G401 (cell line): ENCODE measurements at regions not wholly inside any gene's neighbourhood (a gene's known extent, or its start where the extent isn't known, plus 50 kb on each side); places are given as distances from the start of the nearest gene placed in this dataset.

ENCODE experiments used
- DNase-seq: peaks from one replicate; pipeline ENCODE4 v3.0.0-alpha.2; 2015; ENCODE audit warnings: low spot score
- in situ Hi-C: cut with HindIII; loops from 2 replicates; pipeline ENCODE4 v1.10.0; 2016; ENCODE audit warnings: low sequenced_read_pairs, mixed read lengths

- no peak for DNase-seq
- in situ Hi-C loops: no loop called here
Observed at GRCh38 chr9:16090907-16091629, 538.2 kb downstream of the CCDC171 start.

GRCh38 chr9:16092142-16093091 lies 539.6 kb downstream of the CCDC171 start:
- DNase-seq: no peak
- in situ Hi-C loops: no loop called here

GRCh38 chr9:16098306-16098705 lies 545.5 kb downstream of the CCDC171 start:
- no peak for DNase-seq
- in situ Hi-C loops: no loop called here

GRCh38 chr9:16099732-16100536 lies 547.1 kb downstream of the CCDC171 start:
- no peak for DNase-seq
- in situ Hi-C loops: no loop called here

GRCh38 chr9:16100537-16101091 lies 547.8 kb downstream of the CCDC171 start:
- no peak for DNase-seq
- in situ Hi-C loops: no loop called here

- DNase-seq: no peak
- in situ Hi-C loops: no loop called here
Observed at GRCh38 chr9:16102154-16102553, 549.3 kb downstream of the CCDC171 start.

- in situ Hi-C loops: no loop called here
- no peak for DNase-seq
Observed at GRCh38 chr9:16103620-16104397, 551.0 kb downstream of the CCDC171 start.

GRCh38 chr9:16105168-16106020 lies 552.6 kb downstream of the CCDC171 start:
- DNase-seq: no peak
- in situ Hi-C loops: no loop called here

- in situ Hi-C loops: no loop called here
- no peak for DNase-seq
Observed at GRCh38 chr9:16106021-16106571, 553.3 kb downstream of the CCDC171 start.

GRCh38 chr9:16112116-16112515 lies 559.3 kb downstream of the CCDC171 start:
- DNase-seq: no peak
- in situ Hi-C loops: no loop called here

GRCh38 chr9:16115994-16116393 lies 563.2 kb downstream of the CCDC171 start:
- in situ Hi-C loops: no loop called here
- DNase-seq: no peak

- in situ Hi-C loops: no loop called here
- no peak for DNase-seq
Observed at GRCh38 chr9:16118043-16118442, 565.2 kb downstream of the CCDC171 start.

- in situ Hi-C loops: no loop called here
- DNase-seq: no peak
Observed at GRCh38 chr9:16119261-16120230, 566.7 kb downstream of the CCDC171 start.

- in situ Hi-C loops: no loop called here
- no peak for DNase-seq
Observed at GRCh38 chr9:16120231-16120641, 567.4 kb downstream of the CCDC171 start.

- DNase-seq: no peak
- in situ Hi-C loops: no loop called here
Observed at GRCh38 chr9:16120727-16121126, 567.9 kb downstream of the CCDC171 start.

GRCh38 chr9:16121168-16121567 lies 568.3 kb downstream of the CCDC171 start:
- in situ Hi-C loops: no loop called here

More at GRCh38 chr9:16121168-16121567, 568.3 kb downstream of the CCDC171 start:
- no peak for DNase-seq
